ENCODE measurements at regions not wholly inside any gene's neighbourhood (a gene's known extent, or its start where the extent isn't known, plus 50 kb on each side); places are given as distances from the start of the nearest gene placed in this dataset.

DNA sequence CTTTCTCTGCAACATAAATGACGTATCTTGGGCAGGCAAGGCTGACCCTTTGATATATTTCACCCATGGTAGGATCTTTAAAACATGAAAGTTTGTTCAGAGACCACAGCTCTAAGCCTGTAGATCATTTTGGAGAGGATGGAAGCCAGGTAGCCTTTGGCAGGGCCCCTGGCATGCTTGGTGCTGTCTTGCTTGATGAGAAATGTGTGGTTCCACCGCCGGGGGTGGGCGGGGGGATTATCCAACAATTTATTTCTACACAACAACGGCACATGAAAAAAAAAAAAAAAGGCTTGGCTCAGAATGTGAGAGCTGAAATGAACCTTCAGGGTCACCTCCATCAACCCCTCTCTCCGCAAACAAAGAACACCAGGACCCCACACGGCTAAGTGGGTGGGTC lies 112.9 kb upstream of the MBNL2 start:
- TF ChIP-seq SP4 (IDR thresholded peaks at IDR 0.05; ENCODE audit: low read length) (no peak), RAD21 (IDR thresholded peaks at IDR 0.05 in 1 of 2, conservative IDR thresholded peaks at IDR 0.05 in 1 of 2; ENCODE audit: low read depth in 2 of 2, low read length in 2 of 2) (no peak), POLR2A (IDR thresholded peaks at IDR 0.05; ENCODE audit: control extremely low read depth in 1 of 2, low read depth in 2 of 2, low read length in 2 of 2) (no peak), RNF2 (IDR thresholded peaks at IDR 0.05; ENCODE audit: borderline replicate concordance, low read depth, low read length, missing control alignments, poor library complexity, severe bottlenecking) (no peak), GABPA (IDR thresholded peaks at IDR 0.05; ENCODE audit: borderline replicate concordance, insufficient read depth, low read length) (no peak), RFX5 (IDR thresholded peaks at IDR 0.05; ENCODE audit: borderline replicate concordance, low read depth, low read length) (no peak), EP300 (IDR thresholded peaks at IDR 0.05; ENCODE audit: borderline replicate concordance in 1 of 2, low read depth in 2 of 2, low read length in 2 of 2) (no peak), TAF7 (optimal IDR thresholded peaks at IDR 0.05; ENCODE audit: borderline replicate concordance, low read depth, low read length) (no peak), KDM1A (IDR thresholded peaks at IDR 0.05; ENCODE audit: borderline replicate concordance, low read length) (no peak), TBP (IDR thresholded peaks at IDR 0.05; ENCODE audit: low read depth, low read length) (no peak)
- TF ChIP-seq, protein P1, sequence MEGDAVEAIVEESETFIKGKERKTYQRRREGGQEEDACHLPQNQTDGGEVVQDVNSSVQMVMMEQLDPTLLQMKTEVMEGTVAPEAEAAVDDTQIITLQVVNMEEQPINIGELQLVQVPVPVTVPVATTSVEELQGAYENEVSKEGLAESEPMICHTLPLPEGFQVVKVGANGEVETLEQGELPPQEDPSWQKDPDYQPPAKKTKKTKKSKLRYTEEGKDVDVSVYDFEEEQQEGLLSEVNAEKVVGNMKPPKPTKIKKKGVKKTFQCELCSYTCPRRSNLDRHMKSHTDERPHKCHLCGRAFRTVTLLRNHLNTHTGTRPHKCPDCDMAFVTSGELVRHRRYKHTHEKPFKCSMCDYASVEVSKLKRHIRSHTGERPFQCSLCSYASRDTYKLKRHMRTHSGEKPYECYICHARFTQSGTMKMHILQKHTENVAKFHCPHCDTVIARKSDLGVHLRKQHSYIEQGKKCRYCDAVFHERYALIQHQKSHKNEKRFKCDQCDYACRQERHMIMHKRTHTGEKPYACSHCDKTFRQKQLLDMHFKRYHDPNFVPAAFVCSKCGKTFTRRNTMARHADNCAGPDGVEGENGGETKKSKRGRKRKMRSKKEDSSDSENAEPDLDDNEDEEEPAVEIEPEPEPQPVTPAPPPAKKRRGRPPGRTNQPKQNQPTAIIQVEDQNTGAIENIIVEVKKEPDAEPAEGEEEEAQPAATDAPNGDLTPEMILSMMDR (IDR thresholded peaks at IDR 0.05; ENCODE audit: control extremely low read depth in 1 of 3, insufficient read depth in 1 of 3, low read depth in 1 of 3, low read length in 3 of 3): no peak
- TF ChIP-seq, protein P2, sequence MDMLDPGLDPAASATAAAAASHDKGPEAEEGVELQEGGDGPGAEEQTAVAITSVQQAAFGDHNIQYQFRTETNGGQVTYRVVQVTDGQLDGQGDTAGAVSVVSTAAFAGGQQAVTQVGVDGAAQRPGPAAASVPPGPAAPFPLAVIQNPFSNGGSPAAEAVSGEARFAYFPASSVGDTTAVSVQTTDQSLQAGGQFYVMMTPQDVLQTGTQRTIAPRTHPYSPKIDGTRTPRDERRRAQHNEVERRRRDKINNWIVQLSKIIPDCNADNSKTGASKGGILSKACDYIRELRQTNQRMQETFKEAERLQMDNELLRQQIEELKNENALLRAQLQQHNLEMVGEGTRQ (IDR thresholded peaks at IDR 0.05; ENCODE audit: low read length): no peak
- TF ChIP-seq, protein P3, sequence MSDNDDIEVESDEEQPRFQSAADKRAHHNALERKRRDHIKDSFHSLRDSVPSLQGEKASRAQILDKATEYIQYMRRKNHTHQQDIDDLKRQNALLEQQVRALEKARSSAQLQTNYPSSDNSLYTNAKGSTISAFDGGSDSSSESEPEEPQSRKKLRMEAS (IDR thresholded peaks at IDR 0.05): no peak
